Breast epithelium (tissue), 4 donors: ENCODE measurements at regions not wholly inside any gene's neighbourhood (a gene's known extent, or its start where the extent isn't known, plus 50 kb on each side); places are given as distances from the start of the nearest gene placed in this dataset.

Experiments used
- DNase-seq, 2 donors: peaks; one replicate each; pipeline ENCODE4 v3.0.0-alpha.2; 2019; ENCODE audit warnings: low spot score in 2 of 2
- H3K27ac ChIP-seq, 2 donors: fragments of 200-600 bp; sonication (generic) in 1 of 2; one replicate each; pipeline ENCODE4 v1.5.1; 2016 to 2019; ENCODE audit warnings: mild to moderate bottlenecking in 1 of 2
- H3K27me3 ChIP-seq, 2 donors: fragments of 200-600 bp; sonication (generic) in 1 of 2; one replicate each; pipeline versions ENCODE4 v1.5.1 to v1.6.0; 2017 to 2019; ENCODE audit warnings: control low read depth in 1 of 2, mild to moderate bottlenecking in 1 of 2
- H3K36me3 ChIP-seq: fragments of 200-600 bp; one replicate; pipeline ENCODE4 v1.5.1; 2019
- H3K4me1 ChIP-seq, 2 donors: fragments of 200-600 bp; sonication (generic); one replicate each; pipeline ENCODE4 v1.5.1; 2016 to 2019; ENCODE audit warnings: control low read depth in 1 of 2
- H3K4me3 ChIP-seq, 3 donors: fragments of 200-600 bp; sonication (generic); 1 replicate in 2 of 3; 2 replicates in 1 of 3; pipeline ENCODE4 v1.5.1; 2016 to 2019; ENCODE audit warnings: mild to moderate bottlenecking in 3 of 3, moderate library complexity in 2 of 3
- H3K9me3 ChIP-seq, 2 donors: fragments of 200-600 bp; sonication (generic) in 1 of 2; one replicate each; pipeline ENCODE4 v1.5.1; 2016 to 2019; ENCODE audit warnings: control low read depth in 1 of 2
- POLR2A ChIP-seq: fragments of 450-650 bp; IDR thresholded peaks from one replicate; pipeline ENCODE4 v1.6.1; 2016; ENCODE audit warnings: antibody characterized with exemption, mild to moderate bottlenecking, moderate library complexity
- POLR2AphosphoS5 ChIP-seq, 3 donors: sonication (generic); formaldehyde crosslinking; IDR thresholded peaks; one replicate each; pipeline ENCODE4 v1.6.1; 2017; ENCODE audit warnings: antibody characterized with exemption in 3 of 3
- intact Hi-C: fragments of 100-400 bp; cut with DNase I; formaldehyde crosslinking; loops from one replicate; pipeline ENCODE4 v1.15.1; 2023; ENCODE audit warnings: low total_unique reads
- TF ChIP-seq, protein P1 (sequence below), 3 donors: fragments of 450-650 bp; IDR thresholded peaks; one replicate each; pipeline ENCODE4 v1.5.1; 2016 to 2017; ENCODE audit warnings: antibody characterized with exemption in 3 of 3, mild to moderate bottlenecking in 3 of 3, moderate library complexity in 3 of 3

DNA sequence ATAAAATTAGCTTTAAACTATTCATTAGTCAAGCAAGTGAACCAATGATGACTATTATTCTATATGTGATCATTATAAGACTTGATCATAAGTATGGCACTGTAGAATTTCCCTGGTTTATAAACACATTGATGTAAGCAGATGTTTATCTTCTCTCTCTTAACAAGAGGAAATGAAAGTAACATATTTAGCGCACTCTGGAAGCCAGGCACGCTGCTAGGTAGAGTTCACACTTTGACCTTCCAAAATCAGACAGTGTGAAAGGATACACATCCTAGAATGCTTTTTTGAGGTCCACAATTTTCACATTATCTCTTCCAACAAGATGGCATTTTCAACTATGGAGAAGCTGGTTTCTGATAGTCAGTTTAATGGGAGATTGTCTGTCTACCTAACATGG lies 529.4 kb upstream of the IGFBP3 start:
- intact Hi-C loops = no loop called here
- no peaks in the 10 kb centered on the region for H3K9me3 ChIP-seq
- DNase-seq = no peak
- TF ChIP-seq POLR2AphosphoS5 (IDR thresholded peaks at IDR 0.05) (no peak), POLR2A (no peak)
- TF ChIP-seq, protein P1, sequence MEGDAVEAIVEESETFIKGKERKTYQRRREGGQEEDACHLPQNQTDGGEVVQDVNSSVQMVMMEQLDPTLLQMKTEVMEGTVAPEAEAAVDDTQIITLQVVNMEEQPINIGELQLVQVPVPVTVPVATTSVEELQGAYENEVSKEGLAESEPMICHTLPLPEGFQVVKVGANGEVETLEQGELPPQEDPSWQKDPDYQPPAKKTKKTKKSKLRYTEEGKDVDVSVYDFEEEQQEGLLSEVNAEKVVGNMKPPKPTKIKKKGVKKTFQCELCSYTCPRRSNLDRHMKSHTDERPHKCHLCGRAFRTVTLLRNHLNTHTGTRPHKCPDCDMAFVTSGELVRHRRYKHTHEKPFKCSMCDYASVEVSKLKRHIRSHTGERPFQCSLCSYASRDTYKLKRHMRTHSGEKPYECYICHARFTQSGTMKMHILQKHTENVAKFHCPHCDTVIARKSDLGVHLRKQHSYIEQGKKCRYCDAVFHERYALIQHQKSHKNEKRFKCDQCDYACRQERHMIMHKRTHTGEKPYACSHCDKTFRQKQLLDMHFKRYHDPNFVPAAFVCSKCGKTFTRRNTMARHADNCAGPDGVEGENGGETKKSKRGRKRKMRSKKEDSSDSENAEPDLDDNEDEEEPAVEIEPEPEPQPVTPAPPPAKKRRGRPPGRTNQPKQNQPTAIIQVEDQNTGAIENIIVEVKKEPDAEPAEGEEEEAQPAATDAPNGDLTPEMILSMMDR (IDR thresholded peaks at IDR 0.05) = no peak
- H3K4me1 ChIP-seq = no peaks in the 10 kb centered on the region
- no peaks in the 10 kb centered on the region for H3K36me3 ChIP-seq
- H3K4me3 ChIP-seq = no peak overlapping the region
- no peak overlapping the region for H3K27ac ChIP-seq
- no peaks in the 10 kb centered on the region for H3K27me3 ChIP-seq

DNA sequence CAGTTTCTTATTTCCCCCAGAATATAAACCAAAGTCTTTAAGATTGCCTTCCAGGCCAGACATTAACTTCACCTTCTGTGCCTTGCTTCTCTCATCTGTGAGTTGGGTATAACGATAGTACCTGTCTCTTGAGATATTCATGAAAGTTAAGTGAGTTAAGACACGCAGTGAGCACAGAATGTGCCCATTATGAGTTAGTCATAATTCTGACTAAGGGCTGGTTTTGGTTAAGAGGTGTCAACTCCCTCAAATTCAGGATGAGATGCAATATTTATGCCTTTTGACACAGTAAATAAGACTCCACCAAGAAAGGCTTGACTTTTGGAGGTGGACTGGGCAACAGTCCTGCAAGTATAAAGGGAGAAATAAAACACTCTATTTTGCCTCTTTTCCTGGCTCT lies 528.7 kb upstream of the IGFBP3 start:
- TF ChIP-seq POLR2A = no peak
- no peak for TF ChIP-seq POLR2AphosphoS5 (IDR thresholded peaks at IDR 0.05)
- TF ChIP-seq, protein P1 (IDR thresholded peaks at IDR 0.05) = no peak
- Histone ChIP-seq H3K27ac (no peak overlapping the region), H3K27me3 (no peaks in the 10 kb centered on the region), H3K9me3 (no peaks in the 10 kb centered on the region), H3K4me3 (no peak overlapping the region), H3K4me1 (no peaks in the 10 kb centered on the region), H3K36me3 (no peaks in the 10 kb centered on the region)
- intact Hi-C loops = no loop called here
- no peak for DNase-seq

DNA sequence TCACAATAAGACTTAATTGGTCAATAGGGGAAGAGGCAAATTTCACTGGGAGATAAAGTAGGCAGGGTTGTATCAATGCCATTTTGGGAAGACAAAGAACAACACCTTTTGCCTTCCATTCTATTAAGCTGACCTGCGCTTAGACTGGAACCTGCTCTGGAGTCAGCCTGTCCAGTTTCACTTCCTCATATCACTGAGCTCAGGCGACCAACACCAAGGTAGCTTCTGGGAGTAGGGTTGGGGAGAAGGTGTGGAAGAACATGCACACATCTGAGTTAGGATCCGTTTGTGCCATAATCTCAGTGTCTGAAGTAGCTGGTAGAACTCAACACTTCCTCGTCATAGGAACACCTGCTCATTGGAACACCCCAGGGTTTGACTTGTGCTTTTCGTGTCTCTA lies 527.4 kb upstream of the IGFBP3 start:
- TF ChIP-seq POLR2AphosphoS5 (IDR thresholded peaks at IDR 0.05) (no peak), POLR2A (no peak)
- TF ChIP-seq, protein P1 (IDR thresholded peaks at IDR 0.05) = no peak
- no peaks in the 10 kb centered on the region for H3K4me1 ChIP-seq
- no peak overlapping the region for H3K4me3 ChIP-seq
- intact Hi-C loops = no loop called here
- H3K27me3 ChIP-seq = no peaks in the 10 kb centered on the region
- no peak overlapping the region for H3K27ac ChIP-seq
- no peaks in the 10 kb centered on the region for H3K9me3 ChIP-seq
- no peaks in the 10 kb centered on the region for H3K36me3 ChIP-seq
- no peak for DNase-seq

DNA sequence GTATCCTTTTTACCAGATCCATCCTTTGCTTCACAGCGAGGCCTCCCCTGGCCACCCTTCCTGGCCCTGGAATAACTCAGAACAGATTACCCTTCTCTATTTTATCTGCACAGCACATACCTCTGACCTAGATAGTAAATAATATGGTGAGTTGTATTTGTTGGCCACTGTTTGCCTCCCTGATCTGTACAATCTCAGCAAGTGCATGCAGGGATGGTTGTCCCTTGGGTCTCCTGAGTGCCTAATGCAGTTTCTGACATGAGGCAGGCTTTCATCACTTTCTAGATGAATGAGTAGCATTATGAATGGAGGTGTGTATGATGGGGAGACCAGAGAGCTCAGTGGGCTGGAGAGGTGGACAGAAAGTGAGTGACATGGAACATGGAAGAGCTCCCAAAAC lies 525.1 kb upstream of the IGFBP3 start:
- H3K4me1 ChIP-seq = no peaks in the 10 kb centered on the region
- intact Hi-C loops = no loop called here
- H3K4me3 ChIP-seq = no peak overlapping the region
- no peaks in the 10 kb centered on the region for H3K27me3 ChIP-seq
- H3K9me3 ChIP-seq = no peaks in the 10 kb centered on the region
- H3K36me3 ChIP-seq = no peaks in the 10 kb centered on the region
- DNase-seq = no peak
- H3K27ac ChIP-seq = no peak overlapping the region
- no peak for TF ChIP-seq POLR2A
- no peak for TF ChIP-seq POLR2AphosphoS5 (IDR thresholded peaks at IDR 0.05)
- TF ChIP-seq, protein P1 (IDR thresholded peaks at IDR 0.05) = no peak

DNA sequence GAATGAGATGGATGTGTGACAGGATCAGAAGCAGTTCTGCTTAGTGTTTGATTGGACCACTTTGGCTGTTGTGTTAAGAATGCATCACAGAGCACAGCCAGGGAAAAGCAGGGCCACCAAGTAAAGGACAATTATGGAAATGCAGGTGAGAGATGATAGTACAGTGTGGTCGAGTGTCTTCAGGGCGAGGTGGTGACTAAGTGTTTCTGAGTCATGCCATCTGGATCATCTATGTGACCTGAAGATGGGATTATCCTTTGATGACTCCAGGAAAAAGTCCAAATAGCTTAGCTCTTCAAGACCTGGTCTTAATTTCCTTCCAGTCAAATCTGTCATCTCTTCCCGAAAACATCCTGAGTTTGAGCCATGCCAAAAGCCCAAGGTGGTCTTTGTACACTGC lies 523.2 kb upstream of the IGFBP3 start:
- Histone ChIP-seq H3K27me3 (no peaks in the 10 kb centered on the region), H3K4me1 (no peaks in the 10 kb centered on the region), H3K27ac (no peak overlapping the region), H3K9me3 (no peaks in the 10 kb centered on the region), H3K4me3 (no peak overlapping the region), H3K36me3 (no peaks in the 10 kb centered on the region)
- intact Hi-C loops = no loop called here
- DNase-seq = no peak
- TF ChIP-seq POLR2A (no peak), POLR2AphosphoS5 (IDR thresholded peaks at IDR 0.05) (no peak)
- TF ChIP-seq, protein P1 (IDR thresholded peaks at IDR 0.05) = no peak
